ENCODE measurements at regions not wholly inside any gene's neighbourhood (a gene's known extent, or its start where the extent isn't known, plus 50 kb on each side); places are given as distances from the start of the nearest gene placed in this dataset.

GRCh38 chr9:68654075-68654474 lies 51.0 kb upstream of the PIP5K1B start:
- TF ChIP-seq MAX (IDR thresholded peaks at IDR 0.05; ENCODE audit: insufficient read depth, insufficient read length) (no peak), CTCF (IDR thresholded peaks at IDR 0.05; ENCODE audit: extremely low read depth in 1 of 2, insufficient read depth in 1 of 2, low read depth in 1 of 2, low read length in 2 of 2) (no peak)

Data from endothelial cell of umbilical vein (primary cell).